GM23248 (cell line): ENCODE measurements at regions not wholly inside any gene's neighbourhood (a gene's known extent, or its start where the extent isn't known, plus 50 kb on each side); places are given as distances from the start of the nearest gene placed in this dataset.

Experiments
- EZH2 ChIP-seq: fragments of 200-600 bp; sonication (generic); IDR thresholded peaks from 2 replicates; pipeline ENCODE4 v1.6.1; 2018; ENCODE audit warnings: antibody characterized with exemption, mild to moderate bottlenecking; ENCODE audit not compliant: insufficient read depth, poor library complexity, severe bottlenecking
- EZH2phosphoT487 ChIP-seq: fragments of 200-600 bp; sonication (generic); IDR thresholded peaks from 2 replicates; pipeline ENCODE4 v1.6.1; 2018; ENCODE audit warnings: antibody characterized with exemption, moderate library complexity, mild to moderate bottlenecking, low read depth; ENCODE audit not compliant: insufficient read depth

- TF ChIP-seq EZH2phosphoT487: no peak
- no peak for TF ChIP-seq EZH2
These were observed 690.4 kb upstream of the CHORDC1 start for GRCh38 chr11:90913131-90913668.
